ENCODE measurements at regions not wholly inside any gene's neighbourhood (a gene's known extent, or its start where the extent isn't known, plus 50 kb on each side); places are given as distances from the start of the nearest gene placed in this dataset.

DNA sequence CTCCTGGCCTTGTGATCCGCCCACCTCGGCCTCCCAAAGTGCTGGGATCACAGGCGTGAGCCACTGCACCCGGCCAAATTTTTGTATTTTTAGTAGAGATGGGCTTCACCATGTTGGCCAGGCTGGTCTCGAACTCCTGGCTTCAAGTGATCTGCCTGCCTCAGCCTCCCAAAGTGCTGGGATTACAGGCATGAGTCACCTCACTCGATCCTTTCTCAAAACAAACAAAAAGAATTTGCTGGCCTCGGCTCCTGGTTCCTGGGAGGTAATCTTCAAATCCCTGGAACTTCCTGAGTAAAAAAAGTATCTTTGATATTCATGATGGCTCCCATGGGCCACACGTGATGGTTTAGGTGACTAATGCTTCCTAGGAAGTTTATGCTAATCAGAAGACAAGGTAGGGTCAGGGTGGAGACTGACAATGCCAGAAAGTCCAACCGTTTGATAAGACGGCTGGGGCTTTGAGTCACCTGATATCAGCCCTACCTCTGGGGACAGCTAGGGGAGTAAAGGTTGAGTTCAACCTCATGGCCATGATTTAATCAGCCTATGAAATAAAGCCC is 113.1 kb upstream of the NEK6 start:
- TF ChIP-seq, protein P1, sequence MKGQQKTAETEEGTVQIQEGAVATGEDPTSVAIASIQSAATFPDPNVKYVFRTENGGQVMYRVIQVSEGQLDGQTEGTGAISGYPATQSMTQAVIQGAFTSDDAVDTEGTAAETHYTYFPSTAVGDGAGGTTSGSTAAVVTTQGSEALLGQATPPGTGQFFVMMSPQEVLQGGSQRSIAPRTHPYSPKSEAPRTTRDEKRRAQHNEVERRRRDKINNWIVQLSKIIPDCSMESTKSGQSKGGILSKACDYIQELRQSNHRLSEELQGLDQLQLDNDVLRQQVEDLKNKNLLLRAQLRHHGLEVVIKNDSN (IDR thresholded peaks at IDR 0.05): peak; percentile 27; the same call in 1 of the 2 replicates

DNA sequence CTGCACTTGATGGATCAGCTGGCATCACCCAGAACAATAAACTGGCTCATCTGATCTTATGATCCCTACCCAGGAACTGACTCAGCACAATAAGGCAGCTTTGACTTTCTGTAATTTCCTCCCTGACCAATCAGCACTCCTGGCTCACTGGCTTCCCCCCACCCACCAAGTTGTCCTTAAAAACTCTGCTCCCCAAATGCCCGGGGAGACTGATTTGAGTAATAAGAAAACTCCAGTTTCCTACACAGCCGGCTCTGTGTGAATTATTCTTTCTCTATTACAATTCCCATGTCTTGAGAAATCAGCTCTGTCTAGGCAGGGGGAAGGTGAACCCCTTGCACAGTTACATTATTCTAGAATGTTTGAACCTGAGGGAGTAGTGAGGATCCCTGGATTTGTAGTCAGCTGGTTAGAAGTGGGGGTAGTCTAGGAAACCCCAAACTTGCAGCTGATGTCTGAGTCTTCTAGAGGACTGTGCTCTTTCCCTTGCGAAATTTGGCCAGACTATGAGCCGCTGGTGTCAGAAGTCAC is 111.7 kb upstream of the NEK6 start:
- TF ChIP-seq EGR1 (IDR thresholded peaks at IDR 0.05) (no peak), FOXM1 (IDR thresholded peaks at IDR 0.05; ENCODE audit: borderline replicate concordance, low read depth) (no peak), YY1 (IDR thresholded peaks at IDR 0.05; ENCODE audit: low read depth) (no peak), TEAD4 (IDR thresholded peaks at IDR 0.05) (no peak), TAF1 (IDR thresholded peaks at IDR 0.05; ENCODE audit: low read depth) (no peak), RAD21 (IDR thresholded peaks at IDR 0.05; ENCODE audit: low read depth) (no peak), EP300 (IDR thresholded peaks at IDR 0.05; ENCODE audit: borderline replicate concordance) (no peak), CREB1 (IDR thresholded peaks at IDR 0.05; ENCODE audit: low read depth) (no peak), TCF12 (IDR thresholded peaks at IDR 0.05; ENCODE audit: low read depth) (no peak)
- TF ChIP-seq, protein P2, sequence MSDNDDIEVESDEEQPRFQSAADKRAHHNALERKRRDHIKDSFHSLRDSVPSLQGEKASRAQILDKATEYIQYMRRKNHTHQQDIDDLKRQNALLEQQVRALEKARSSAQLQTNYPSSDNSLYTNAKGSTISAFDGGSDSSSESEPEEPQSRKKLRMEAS (IDR thresholded peaks at IDR 0.05): no peak
- TF ChIP-seq, protein P3, sequence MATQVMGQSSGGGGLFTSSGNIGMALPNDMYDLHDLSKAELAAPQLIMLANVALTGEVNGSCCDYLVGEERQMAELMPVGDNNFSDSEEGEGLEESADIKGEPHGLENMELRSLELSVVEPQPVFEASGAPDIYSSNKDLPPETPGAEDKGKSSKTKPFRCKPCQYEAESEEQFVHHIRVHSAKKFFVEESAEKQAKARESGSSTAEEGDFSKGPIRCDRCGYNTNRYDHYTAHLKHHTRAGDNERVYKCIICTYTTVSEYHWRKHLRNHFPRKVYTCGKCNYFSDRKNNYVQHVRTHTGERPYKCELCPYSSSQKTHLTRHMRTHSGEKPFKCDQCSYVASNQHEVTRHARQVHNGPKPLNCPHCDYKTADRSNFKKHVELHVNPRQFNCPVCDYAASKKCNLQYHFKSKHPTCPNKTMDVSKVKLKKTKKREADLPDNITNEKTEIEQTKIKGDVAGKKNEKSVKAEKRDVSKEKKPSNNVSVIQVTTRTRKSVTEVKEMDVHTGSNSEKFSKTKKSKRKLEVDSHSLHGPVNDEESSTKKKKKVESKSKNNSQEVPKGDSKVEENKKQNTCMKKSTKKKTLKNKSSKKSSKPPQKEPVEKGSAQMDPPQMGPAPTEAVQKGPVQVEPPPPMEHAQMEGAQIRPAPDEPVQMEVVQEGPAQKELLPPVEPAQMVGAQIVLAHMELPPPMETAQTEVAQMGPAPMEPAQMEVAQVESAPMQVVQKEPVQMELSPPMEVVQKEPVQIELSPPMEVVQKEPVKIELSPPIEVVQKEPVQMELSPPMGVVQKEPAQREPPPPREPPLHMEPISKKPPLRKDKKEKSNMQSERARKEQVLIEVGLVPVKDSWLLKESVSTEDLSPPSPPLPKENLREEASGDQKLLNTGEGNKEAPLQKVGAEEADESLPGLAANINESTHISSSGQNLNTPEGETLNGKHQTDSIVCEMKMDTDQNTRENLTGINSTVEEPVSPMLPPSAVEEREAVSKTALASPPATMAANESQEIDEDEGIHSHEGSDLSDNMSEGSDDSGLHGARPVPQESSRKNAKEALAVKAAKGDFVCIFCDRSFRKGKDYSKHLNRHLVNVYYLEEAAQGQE (IDR thresholded peaks at IDR 0.05; ENCODE audit: low read depth): no peak
- TF ChIP-seq, protein P1 (IDR thresholded peaks at IDR 0.05): no peak

DNA sequence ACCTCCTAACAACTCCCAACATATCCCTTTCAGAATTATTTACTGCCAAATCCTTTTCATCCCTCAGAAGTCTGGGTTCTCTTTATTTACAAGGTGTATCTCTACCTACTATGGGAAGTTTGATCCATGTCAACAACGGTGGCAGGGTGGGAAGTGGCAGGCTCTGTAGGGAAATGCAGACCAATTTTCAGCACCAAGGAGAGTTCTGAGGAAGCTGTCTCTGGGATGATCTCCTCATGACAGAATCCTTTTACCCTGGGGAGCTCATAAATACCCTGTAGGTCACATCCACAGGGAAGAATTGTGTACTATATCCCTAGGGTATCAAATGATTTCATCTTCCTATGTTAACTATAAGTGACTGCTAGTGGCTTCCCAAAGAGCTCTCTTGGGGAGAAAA is 107.8 kb upstream of the NEK6 start:
- TF ChIP-seq EGR1 (IDR thresholded peaks at IDR 0.05) (no peak), TEAD4 (IDR thresholded peaks at IDR 0.05) (0 out of 2 replicates have a peak, but pooled peaks have one; percentile 11), RAD21 (IDR thresholded peaks at IDR 0.05; ENCODE audit: low read depth) (peak; percentile 16; the same call in 1 of the 2 replicates)
- TF ChIP-seq, protein P3 (IDR thresholded peaks at IDR 0.05; ENCODE audit: low read depth): peak; percentile 92

DNA sequence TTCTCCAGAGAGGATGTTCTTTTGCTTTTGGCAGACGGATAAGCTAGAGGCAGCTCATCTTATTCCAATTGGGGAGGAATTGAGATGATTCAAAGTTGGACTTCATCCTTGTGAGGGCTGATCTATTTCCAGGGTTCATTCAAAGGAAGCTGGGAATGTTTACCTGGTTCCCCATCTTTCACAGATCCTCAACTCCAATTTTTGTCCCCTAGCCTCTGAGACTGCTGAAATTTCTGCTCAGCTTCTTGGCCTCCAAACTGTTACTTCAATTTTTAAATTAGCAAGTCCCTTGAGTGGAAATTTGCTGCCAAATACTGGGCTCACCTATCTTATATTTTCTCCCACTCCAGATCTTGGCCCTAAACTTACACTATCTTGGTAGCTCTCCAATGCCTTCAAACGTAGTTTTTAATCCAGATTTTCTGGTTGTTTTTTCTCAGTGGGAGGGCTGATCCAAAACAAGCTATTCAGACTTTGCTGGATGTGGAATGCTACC is 93.9 kb upstream of the NEK6 start:
- TF ChIP-seq CEBPB (IDR thresholded peaks at IDR 0.05): no peak
- TF ChIP-seq ZBTB7A (IDR thresholded peaks at IDR 0.05; ENCODE audit: low read depth): no peak

DNA sequence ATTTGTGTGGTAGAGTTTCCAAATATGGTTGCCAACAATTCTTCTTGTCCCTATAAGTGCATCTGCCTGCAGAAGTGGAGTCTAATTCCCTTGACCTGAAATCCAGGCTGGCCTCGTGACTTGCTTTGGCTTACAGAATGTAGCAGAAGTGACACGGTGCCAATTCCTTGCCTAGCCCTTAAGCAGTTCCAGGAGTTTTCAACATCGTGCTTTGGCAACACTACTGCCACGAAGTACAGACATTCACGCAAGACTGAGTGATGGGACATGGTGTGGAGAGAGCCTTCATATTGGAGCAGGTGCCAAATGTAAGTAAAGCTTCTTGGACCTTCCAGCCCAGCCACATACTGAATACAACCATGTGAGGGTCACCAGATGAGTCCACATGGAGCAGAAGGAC is 92.9 kb upstream of the NEK6 start:
- TF ChIP-seq FOXM1 (IDR thresholded peaks at IDR 0.05; ENCODE audit: borderline replicate concordance, low read depth) (no peak), CEBPB (IDR thresholded peaks at IDR 0.05) (no peak), TAF1 (IDR thresholded peaks at IDR 0.05; ENCODE audit: low read depth) (no peak), RAD21 (IDR thresholded peaks at IDR 0.05; ENCODE audit: low read depth) (no peak), TCF12 (IDR thresholded peaks at IDR 0.05; ENCODE audit: low read depth) (no peak), ZBTB7A (IDR thresholded peaks at IDR 0.05; ENCODE audit: low read depth) (no peak), NFIC (IDR thresholded peaks at IDR 0.05) (no peak), EGR1 (IDR thresholded peaks at IDR 0.05) (no peak), EP300 (IDR thresholded peaks at IDR 0.05; ENCODE audit: borderline replicate concordance) (no peak), CREB1 (IDR thresholded peaks at IDR 0.05; ENCODE audit: low read depth) (no peak), TEAD4 (IDR thresholded peaks at IDR 0.05) (no peak), YY1 (IDR thresholded peaks at IDR 0.05; ENCODE audit: low read depth) (no peak)
- TF ChIP-seq, protein P2 (IDR thresholded peaks at IDR 0.05): no peak
- TF ChIP-seq, protein P3 (IDR thresholded peaks at IDR 0.05; ENCODE audit: low read depth): no peak
